Endodermal cell (in vitro differentiated cells): ENCODE measurements at regions not wholly inside any gene's neighbourhood (a gene's known extent, or its start where the extent isn't known, plus 50 kb on each side); places are given as distances from the start of the nearest gene placed in this dataset.

Experiments used
- DNase-seq: peaks from one replicate; pipeline ENCODE4 v3.0.0-alpha.2; 2017
- H3K27ac ChIP-seq: 2 replicates; pipeline ENCODE4 v1.5.1; 2013; ENCODE audit warnings: mild to moderate bottlenecking, low read depth, low read length, moderate library complexity
- H3K27me3 ChIP-seq: 2 replicates; pipeline ENCODE4 v1.6.1; 2013; ENCODE audit warnings: mild to moderate bottlenecking, low read length, moderate library complexity; ENCODE audit not compliant: insufficient read depth, control insufficient read depth, poor library complexity, severe bottlenecking
- H3K36me3 ChIP-seq: 2 replicates; pipeline ENCODE4 v1.7.0; 2013; ENCODE audit warnings: mild to moderate bottlenecking, low read length, moderate library complexity; ENCODE audit not compliant: control insufficient read depth, insufficient read depth
- H3K4me1 ChIP-seq: one replicate; pipeline ENCODE4 v1.7.0; 2013; ENCODE audit warnings: low read length; ENCODE audit not compliant: control insufficient read depth, insufficient read depth
- H3K4me3 ChIP-seq: 2 replicates; pipeline ENCODE4 v1.5.1; 2013; ENCODE audit warnings: mild to moderate bottlenecking, low read length, moderate library complexity
- H3K9ac ChIP-seq: 2 replicates; pipeline ENCODE4 v1.6.1; 2013; ENCODE audit warnings: mild to moderate bottlenecking, low read length, moderate library complexity; ENCODE audit not compliant: poor library complexity, severe bottlenecking; ENCODE audit errors: extremely low read depth
- H3K9me3 ChIP-seq: 2 replicates; pipeline ENCODE4 v1.6.1; 2013; ENCODE audit warnings: mild to moderate bottlenecking, low read length, moderate library complexity; ENCODE audit not compliant: control insufficient read depth
- H3K27ac Mint-ChIP-seq: 2 replicates; pipeline ENCODE4 v1.8.0; 2020; ENCODE audit warnings: mixed read lengths
- H3K27me3 Mint-ChIP-seq: 2 replicates; pipeline ENCODE4 v1.8.0; 2021; ENCODE audit warnings: mild to moderate bottlenecking, mixed read lengths; ENCODE audit not compliant: insufficient read depth
- H3K36me3 Mint-ChIP-seq: 2 replicates; pipeline ENCODE4 v1.8.0; 2020; ENCODE audit warnings: low read depth, mixed read lengths
- H3K4me1 Mint-ChIP-seq: 2 replicates; pipeline ENCODE4 v1.8.0; 2020; ENCODE audit warnings: mixed read lengths
- H3K4me3 Mint-ChIP-seq: 2 replicates; pipeline ENCODE4 v1.8.0; 2020; ENCODE audit warnings: mild to moderate bottlenecking, moderate library complexity, mixed read lengths
- H3K9me3 Mint-ChIP-seq: 2 replicates; pipeline ENCODE4 v1.8.0; 2020; ENCODE audit warnings: mild to moderate bottlenecking, mixed read lengths
- WGBS, 2 experiments: methylation state at CpG; one replicate each; pipeline versions ENCODE4 v1.1.5 to v1.1.7; 2013; ENCODE audit warnings: missing lambda C conversion rate in 2 of 2, mixed read lengths in 1 of 2; ENCODE audit not compliant: insufficient coverage in 1 of 2, insufficient read length in 1 of 2; 5-methylcytosine and 5-hydroxymethylcytosine counted together
- TF ChIP-seq, protein P1 (sequence below): fragments of 200-600 bp; sonication (generic); conservative IDR thresholded peaks from 2 replicates; pipeline ENCODE4 v1.5.0; 2021; ENCODE audit warnings: antibody characterized with exemption, mild to moderate bottlenecking

DNA sequence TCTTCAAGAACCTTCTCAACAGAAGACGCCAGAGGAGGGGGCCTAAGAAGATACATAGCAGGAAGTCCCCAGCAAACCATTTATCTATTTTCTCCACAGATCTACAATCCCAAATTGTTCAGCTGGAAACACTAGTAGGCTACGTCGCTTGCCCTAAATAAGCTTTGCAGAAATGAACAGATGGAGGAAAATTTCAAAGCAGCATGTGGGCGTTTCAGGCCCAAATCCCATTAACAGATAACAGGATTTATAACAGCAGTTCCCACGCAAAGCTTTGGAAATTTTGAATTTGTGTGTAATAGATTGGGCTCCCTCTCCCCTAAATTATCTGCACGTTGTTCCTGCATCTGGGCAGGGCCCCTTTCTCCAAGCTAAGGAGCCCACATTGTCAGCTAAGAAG is 60.6 kb upstream of the FRMD4A start:
- Mint-ChIP-seq H3K27me3 (peaks cover 4% of the 10 kb centered on the region), H3K36me3 (no peaks in the 10 kb centered on the region), H3K4me3 (no peak overlapping the region), H3K9me3 (peaks cover 2% of the 10 kb centered on the region), H3K27ac (no peak overlapping the region), H3K4me1 (peaks cover 8% of the 10 kb centered on the region)
- Histone ChIP-seq H3K27me3 (no peaks in the 10 kb centered on the region), H3K4me3 (no peak overlapping the region), H3K4me1 (no peaks in the 10 kb centered on the region), H3K9me3 (peaks cover 11% of the 10 kb centered on the region), H3K36me3 (no peaks in the 10 kb centered on the region), H3K9ac (no peak overlapping the region), H3K27ac (no peak overlapping the region)
- TF ChIP-seq, protein P1, sequence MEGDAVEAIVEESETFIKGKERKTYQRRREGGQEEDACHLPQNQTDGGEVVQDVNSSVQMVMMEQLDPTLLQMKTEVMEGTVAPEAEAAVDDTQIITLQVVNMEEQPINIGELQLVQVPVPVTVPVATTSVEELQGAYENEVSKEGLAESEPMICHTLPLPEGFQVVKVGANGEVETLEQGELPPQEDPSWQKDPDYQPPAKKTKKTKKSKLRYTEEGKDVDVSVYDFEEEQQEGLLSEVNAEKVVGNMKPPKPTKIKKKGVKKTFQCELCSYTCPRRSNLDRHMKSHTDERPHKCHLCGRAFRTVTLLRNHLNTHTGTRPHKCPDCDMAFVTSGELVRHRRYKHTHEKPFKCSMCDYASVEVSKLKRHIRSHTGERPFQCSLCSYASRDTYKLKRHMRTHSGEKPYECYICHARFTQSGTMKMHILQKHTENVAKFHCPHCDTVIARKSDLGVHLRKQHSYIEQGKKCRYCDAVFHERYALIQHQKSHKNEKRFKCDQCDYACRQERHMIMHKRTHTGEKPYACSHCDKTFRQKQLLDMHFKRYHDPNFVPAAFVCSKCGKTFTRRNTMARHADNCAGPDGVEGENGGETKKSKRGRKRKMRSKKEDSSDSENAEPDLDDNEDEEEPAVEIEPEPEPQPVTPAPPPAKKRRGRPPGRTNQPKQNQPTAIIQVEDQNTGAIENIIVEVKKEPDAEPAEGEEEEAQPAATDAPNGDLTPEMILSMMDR: no peak
- 94 to 98% methylated on average over 5 to 6 of the region's 6 CpGs for WGBS, 2 experiments
- DNase-seq: no peak

GRCh38 chr10:14389981-14390590 is 59.4 kb upstream of the FRMD4A start:
- Histone ChIP-seq H3K27me3 (no peaks in the 10 kb centered on the region), H3K9me3 (peaks cover 11% of the 10 kb centered on the region), H3K27ac (no peak overlapping the region), H3K36me3 (no peaks in the 10 kb centered on the region), H3K4me1 (no peaks in the 10 kb centered on the region), H3K9ac (no peak overlapping the region), H3K4me3 (no peak overlapping the region)
- TF ChIP-seq, protein P1: no peak
- Mint-ChIP-seq H3K4me3 (no peak overlapping the region), H3K27ac (no peak overlapping the region), H3K27me3 (peaks cover 4% of the 10 kb centered on the region), H3K36me3 (no peaks in the 10 kb centered on the region), H3K4me1 (peaks cover 8% of the 10 kb centered on the region), H3K9me3 (peaks cover 2% of the 10 kb centered on the region)
- WGBS, 2 experiments: 93% methylated on average over 2 of the region's 2 CpGs; no CpG with 5 or more reads in 1 of the 2 experiments
- no peak for DNase-seq

DNA sequence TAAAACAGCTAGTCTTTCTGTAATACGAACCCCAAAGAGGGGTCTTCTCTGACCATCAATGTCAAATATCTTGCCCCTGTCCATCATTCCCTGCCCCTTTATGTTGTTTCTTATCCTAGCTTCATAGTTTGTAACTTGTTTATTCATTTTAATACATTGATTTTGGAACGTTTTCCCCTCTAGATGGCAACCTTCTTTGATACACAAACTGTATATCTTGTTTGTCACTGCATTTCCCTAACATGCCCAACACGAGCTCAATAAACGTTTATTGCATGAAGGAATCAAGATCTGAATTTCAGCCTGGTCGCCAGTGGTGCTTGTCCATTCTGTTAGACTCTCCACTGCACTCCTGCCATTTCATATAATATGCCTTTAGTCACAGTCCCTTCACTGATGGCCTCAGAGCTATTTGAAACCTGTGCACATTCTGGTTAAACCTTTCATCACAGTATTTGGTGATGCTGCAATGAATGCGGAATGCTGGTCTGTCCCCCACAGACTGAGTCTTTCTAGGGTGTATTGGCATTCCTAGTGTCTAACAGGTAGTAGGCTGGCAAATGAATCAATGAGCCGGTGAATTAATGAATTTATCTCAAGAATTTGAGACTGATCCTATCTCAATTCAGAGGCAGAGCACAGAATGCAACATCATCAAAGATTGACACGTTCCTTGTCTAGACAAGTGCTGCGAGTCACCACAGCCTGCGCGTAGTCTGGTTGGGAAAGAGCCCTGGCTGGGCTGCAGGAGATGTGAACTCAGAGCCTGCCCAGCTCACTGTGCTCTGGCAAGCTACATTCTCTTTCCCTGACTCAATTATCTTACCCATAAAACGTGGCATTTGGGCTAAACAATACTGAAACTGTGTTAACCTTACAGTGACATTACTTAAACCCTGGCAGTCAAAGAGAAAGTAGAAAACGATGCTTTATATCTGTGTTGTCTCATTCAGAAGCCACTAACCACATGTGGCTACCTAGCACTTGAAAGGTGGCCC is 55.2 kb upstream of the FRMD4A start:
- Mint-ChIP-seq H3K9me3 (no peaks in the 10 kb centered on the region), H3K4me1 (no peaks in the 10 kb centered on the region), H3K4me3 (no peak overlapping the region), H3K27ac (no peak overlapping the region), H3K36me3 (no peaks in the 10 kb centered on the region), H3K27me3 (peaks cover 4% of the 10 kb centered on the region)
- Histone ChIP-seq H3K9me3 (no peaks in the 10 kb centered on the region), H3K4me3 (no peak overlapping the region), H3K9ac (no peak overlapping the region), H3K27ac (no peak overlapping the region), H3K27me3 (no peaks in the 10 kb centered on the region), H3K4me1 (no peaks in the 10 kb centered on the region), H3K36me3 (no peaks in the 10 kb centered on the region)
- 83 to 89% methylated on average over 13 of the region's 13 CpGs for WGBS, 2 experiments
- TF ChIP-seq, protein P1: no peak
- DNase-seq: no peak
